OCI-LY7 (cell line): ENCODE measurements at regions not wholly inside any gene's neighbourhood (a gene's known extent, or its start where the extent isn't known, plus 50 kb on each side); places are given as distances from the start of the nearest gene placed in this dataset.

Source experiments
- CTCF ChIP-seq: fragments of 200-600 bp; sonication (generic); conservative IDR thresholded peaks from 2 replicates; pipeline ENCODE4 v1.5.1; 2014; ENCODE audit warnings: mild to moderate bottlenecking, antibody characterized with exemption, low read length, moderate library complexity, mixed read lengths
- EZH2phosphoT487 ChIP-seq: fragments of 200-600 bp; sonication (generic); IDR thresholded peaks from 2 replicates; pipeline ENCODE4 v1.6.1; 2018; ENCODE audit warnings: low read depth, borderline replicate concordance, mild to moderate bottlenecking, mixed run types, antibody characterized with exemption, low read length, moderate library complexity, mixed read lengths

- no peak for TF ChIP-seq CTCF
- no peak for TF ChIP-seq EZH2phosphoT487
Observed at GRCh38 chr10:44435196-44435595, 50.3 kb upstream of the CXCL12 start.
